ENCODE measurements at regions not wholly inside any gene's neighbourhood (a gene's known extent, or its start where the extent isn't known, plus 50 kb on each side); places are given as distances from the start of the nearest gene placed in this dataset.

DNA sequence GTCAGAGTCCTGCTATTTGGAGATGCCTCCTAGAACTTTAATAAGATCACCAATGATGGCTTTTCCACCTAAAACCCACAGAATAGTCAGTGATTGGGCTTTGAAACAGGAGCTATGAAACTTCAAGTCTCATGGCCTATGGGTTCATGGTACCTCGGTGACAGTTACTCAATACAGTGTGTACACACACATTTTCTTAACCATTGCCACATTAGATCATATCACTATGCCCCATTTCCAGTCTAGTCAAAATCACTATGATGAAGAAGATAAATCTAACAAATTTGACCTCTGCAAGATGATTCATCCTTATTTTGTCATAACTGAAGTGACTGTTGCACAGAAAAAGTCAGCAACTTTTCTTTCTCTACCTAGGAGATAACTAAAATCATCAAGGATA, 86.8 kb upstream of the OR13F1 start:
- in situ Hi-C loops (cut with HindIII; ENCODE audit: low sequenced_read_pairs): no loop called here

DNA sequence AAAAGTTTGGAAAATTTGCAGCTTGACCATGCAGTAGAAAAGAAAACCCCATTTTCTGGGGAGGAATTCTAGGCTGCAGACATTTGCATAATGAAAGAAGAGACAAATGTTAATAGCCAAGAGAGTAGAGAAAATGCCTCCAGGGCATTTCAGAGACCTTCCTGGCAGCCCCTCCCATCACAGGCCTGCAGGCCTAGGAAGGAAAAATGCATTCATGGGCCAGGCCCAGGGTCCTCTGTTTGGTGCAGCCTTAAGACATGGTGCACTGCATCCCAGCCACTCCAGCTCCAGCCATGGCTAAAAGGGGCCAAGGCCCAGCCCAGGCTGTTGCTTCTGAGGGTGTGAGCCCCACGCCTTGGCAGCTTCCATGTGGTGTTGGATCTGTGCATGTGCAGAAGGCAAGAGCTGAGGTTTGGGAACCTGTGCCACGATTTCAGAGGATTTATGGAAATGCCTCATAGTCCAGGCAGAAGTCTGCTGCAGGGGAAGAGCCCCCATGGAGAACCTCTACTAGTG, 75.0 kb upstream of the OR13F1 start:
- in situ Hi-C loops (cut with HindIII; ENCODE audit: low sequenced_read_pairs): no loop called here

DNA sequence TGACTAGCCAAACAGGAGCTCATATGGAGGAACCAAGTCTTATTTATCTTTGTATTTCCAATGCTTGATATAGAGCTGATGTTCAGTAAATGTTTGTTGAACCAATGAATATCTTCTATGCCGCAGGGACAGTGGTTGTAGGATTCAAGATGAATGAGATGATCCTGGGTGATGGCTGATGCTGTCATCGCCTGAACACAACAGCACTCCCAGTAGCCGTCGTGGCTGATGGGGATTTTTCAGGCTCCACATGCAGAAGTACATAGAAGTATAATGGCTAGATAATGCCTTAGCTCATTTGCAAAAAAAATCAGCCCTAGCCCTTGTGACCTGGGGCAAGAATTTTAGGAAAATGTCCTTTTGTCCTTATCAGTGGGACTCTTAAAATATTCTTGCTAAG, 69.0 kb upstream of the OR13F1 start:
- in situ Hi-C loops (cut with HindIII; ENCODE audit: low sequenced_read_pairs): no loop called here

DNA sequence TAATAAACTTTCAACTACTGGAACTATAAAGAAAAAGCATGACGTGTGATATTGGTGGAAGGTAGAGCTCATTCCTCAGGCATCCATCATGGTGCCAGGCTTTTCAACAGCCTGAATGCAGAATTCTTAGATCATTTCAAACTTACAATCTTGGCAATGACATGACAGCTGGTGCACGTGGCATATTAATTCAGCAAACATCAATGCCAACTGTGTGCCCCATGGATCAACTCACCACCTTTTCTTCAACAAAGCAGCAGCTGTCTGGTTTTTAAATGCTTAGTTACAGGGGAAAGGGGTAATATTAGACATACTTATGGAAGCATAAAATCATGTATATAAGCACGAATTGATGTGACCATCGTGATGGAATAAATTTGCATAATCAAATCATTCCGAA, 56.0 kb upstream of the OR13F1 start:
- in situ Hi-C loops (cut with HindIII; ENCODE audit: low sequenced_read_pairs): no loop called here
